ENCODE measurements at regions not wholly inside any gene's neighbourhood (a gene's known extent, or its start where the extent isn't known, plus 50 kb on each side); places are given as distances from the start of the nearest gene placed in this dataset.

- TF ChIP-seq CTCF (IDR thresholded peaks at IDR 0.05), result no peak
- Histone ChIP-seq H3K9me3 (replicated peaks in 1 of 2; ENCODE audit: control insufficient read depth in 1 of 2, insufficient read depth in 1 of 2, low read length in 2 of 2) (no peaks in the 10 kb centered on the region), H3K4me1 (ENCODE audit: control insufficient read depth in 1 of 2, insufficient read depth in 2 of 2, low read length in 2 of 2) (no peaks in the 10 kb centered on the region), H2AFZ (ENCODE audit: insufficient read depth, low read depth, low read length, poor library complexity, severe bottlenecking) (no peak overlapping the region), H3K27ac (ENCODE audit: low read depth in 1 of 2, low read length in 2 of 2) (no peak overlapping the region), H3K36me3 (replicated peaks in 1 of 2; ENCODE audit: control insufficient read depth in 1 of 2, insufficient read depth in 2 of 2, low read length in 2 of 2) (no peaks in the 10 kb centered on the region), H4K20me1 (ENCODE audit: insufficient read depth, low read length) (no peaks in the 10 kb centered on the region), H3K79me2 (ENCODE audit: insufficient read depth, low read length) (no peaks in the 10 kb centered on the region), H3K9ac (ENCODE audit: insufficient read depth, low read length, poor library complexity, severe bottlenecking) (no peak overlapping the region), H3K4me2 (replicated peaks; ENCODE audit: extremely low read depth, low read length, poor library complexity, severe bottlenecking) (no peak overlapping the region), H3K27me3 (ENCODE audit: control insufficient read depth in 2 of 2, insufficient read depth in 2 of 2, low read length in 2 of 2) (peaks cover 0 to 2% of the 10 kb centered on the region in 2 donors), H3K4me3 (replicated peaks in 1 of 3; ENCODE audit: low read depth in 2 of 3, low read length in 3 of 3) (no peak overlapping the region)
- H3K27ac Mint-ChIP-seq, result peak overlapping the region in 1 of 7 donors; percentile 40
- H3K4me1 Mint-ChIP-seq, result no peaks in the 10 kb centered on the region
- H3K4me3 Mint-ChIP-seq, result no peak overlapping the region
- intact Hi-C loops (cut with micrococcal nuclease), result no loop called here
- no peak for DNase-seq
- WGBS (ENCODE audit: insufficient coverage), result 66% methylated on average over 3 of the region's 3 CpGs
- H3K36me3 Mint-ChIP-seq, result no peaks in the 10 kb centered on the region
- peaks cover 0 to 2% (median 0%) of the 10 kb centered on the region in 7 donors for H3K9me3 Mint-ChIP-seq
- H3K27me3 Mint-ChIP-seq (ENCODE audit: low read depth in 3 of 3), result peaks cover 3 to 7% (median 6%) of the 10 kb centered on the region in 3 donors
Observed at GRCh38 chr20:18908109-18908508, 94.5 kb downstream of the SCP2D1 start.

GRCh38 chr20:18909254-18909653, 95.7 kb downstream of the SCP2D1 start:
- Histone ChIP-seq H3K27ac (ENCODE audit: low read depth in 1 of 2, low read length in 2 of 2) (no peak overlapping the region), H3K4me2 (replicated peaks; ENCODE audit: extremely low read depth, low read length, poor library complexity, severe bottlenecking) (no peak overlapping the region), H3K9ac (ENCODE audit: insufficient read depth, low read length, poor library complexity, severe bottlenecking) (no peak overlapping the region), H3K36me3 (replicated peaks in 1 of 2; ENCODE audit: control insufficient read depth in 1 of 2, insufficient read depth in 2 of 2, low read length in 2 of 2) (no peaks in the 10 kb centered on the region), H3K4me1 (ENCODE audit: control insufficient read depth in 1 of 2, insufficient read depth in 2 of 2, low read length in 2 of 2) (no peaks in the 10 kb centered on the region), H3K4me3 (replicated peaks in 1 of 3; ENCODE audit: low read depth in 2 of 3, low read length in 3 of 3) (no peak overlapping the region), H3K27me3 (ENCODE audit: control insufficient read depth in 2 of 2, insufficient read depth in 2 of 2, low read length in 2 of 2) (peaks cover 0 to 2% of the 10 kb centered on the region in 2 donors), H2AFZ (ENCODE audit: insufficient read depth, low read depth, low read length, poor library complexity, severe bottlenecking) (no peak overlapping the region), H3K79me2 (ENCODE audit: insufficient read depth, low read length) (no peaks in the 10 kb centered on the region), H3K9me3 (replicated peaks in 1 of 2; ENCODE audit: control insufficient read depth in 1 of 2, insufficient read depth in 1 of 2, low read length in 2 of 2) (no peaks in the 10 kb centered on the region), H4K20me1 (ENCODE audit: insufficient read depth, low read length) (no peaks in the 10 kb centered on the region)
- peaks cover 3 to 6% (median 6%) of the 10 kb centered on the region in 3 donors for H3K27me3 Mint-ChIP-seq (ENCODE audit: low read depth in 3 of 3)
- H3K9me3 Mint-ChIP-seq, result peaks cover 0 to 3% (median 0%) of the 10 kb centered on the region in 7 donors
- no peak overlapping the region for H3K4me3 Mint-ChIP-seq
- TF ChIP-seq CTCF (IDR thresholded peaks at IDR 0.05), result no peak
- DNase-seq, result no peak
- intact Hi-C loops (cut with micrococcal nuclease), result no loop called here
- no peaks in the 10 kb centered on the region for H3K36me3 Mint-ChIP-seq
- no peaks in the 10 kb centered on the region for H3K4me1 Mint-ChIP-seq
- no peak overlapping the region for H3K27ac Mint-ChIP-seq

All from CD14-positive monocyte (primary cell).